HG02642 (cell line): ENCODE measurements at regions not wholly inside any gene's neighbourhood (a gene's known extent, or its start where the extent isn't known, plus 50 kb on each side); places are given as distances from the start of the nearest gene placed in this dataset.
"Not testable (repeated sequence)": the region's sequence is repeated elsewhere in the genome, so short reads cannot be mapped to it uniquely, and the experiment has no call there.

Source experiments
- ATAC-seq: cut with Tn5 transposase; IDR thresholded peaks from one replicate; pipeline ENCODE4 v1.9.1; 2021; ENCODE audit warnings: mild to moderate bottlenecking; ENCODE audit not compliant: unreplicated experiment, poor library complexity

- no peak for ATAC-seq
These were observed 311.7 kb upstream of the HTR2C start for GRCh38 chrX:114272096-114272686.

GRCh38 chrX:114270371-114270770 lies 313.5 kb upstream of the HTR2C start:
- not testable (repeated sequence) for ATAC-seq

- ATAC-seq, result no peak
These were observed 315.2 kb upstream of the HTR2C start for GRCh38 chrX:114268643-114269042.

GRCh38 chrX:114267142-114267541 lies 316.7 kb upstream of the HTR2C start:
- ATAC-seq, result no peak

- ATAC-seq, result no peak
These were observed 331.7 kb upstream of the HTR2C start for GRCh38 chrX:114252186-114252585.

GRCh38 chrX:114251575-114251974 lies 332.3 kb upstream of the HTR2C start:
- no peak for ATAC-seq

- no peak for ATAC-seq
These were observed 362.4 kb upstream of the HTR2C start for GRCh38 chrX:114221445-114221844.

GRCh38 chrX:114210879-114211278 lies 373.0 kb upstream of the HTR2C start:
- ATAC-seq, result no peak

GRCh38 chrX:114201622-114202021 lies 382.3 kb upstream of the HTR2C start:
- no peak for ATAC-seq

GRCh38 chrX:114181195-114181594 lies 402.7 kb upstream of the HTR2C start:
- no peak for ATAC-seq

- no peak for ATAC-seq
These were observed 405.8 kb upstream of the HTR2C start for GRCh38 chrX:114178126-114178525.

- not testable (repeated sequence) for ATAC-seq
These were observed 416.6 kb upstream of the HTR2C start for GRCh38 chrX:114167276-114167675.

GRCh38 chrX:114166601-114167000 lies 417.3 kb upstream of the HTR2C start:
- no peak for ATAC-seq

GRCh38 chrX:114165537-114165936 lies 418.3 kb upstream of the HTR2C start:
- ATAC-seq, result no peak

- ATAC-seq, result no peak
These were observed 421.7 kb upstream of the HTR2C start for GRCh38 chrX:114162068-114162735.

GRCh38 chrX:114152801-114153200 lies 431.1 kb upstream of the HTR2C start:
- no peak for ATAC-seq

- no peak for ATAC-seq
These were observed 431.8 kb upstream of the HTR2C start for GRCh38 chrX:114152130-114152529.

- no peak for ATAC-seq
These were observed 449.4 kb upstream of the HTR2C start for GRCh38 chrX:114134465-114134864.

GRCh38 chrX:114127411-114128025 lies 456.4 kb upstream of the HTR2C start:
- no peak for ATAC-seq

GRCh38 chrX:114127005-114127404 lies 456.9 kb upstream of the HTR2C start:
- no peak for ATAC-seq

- no peak for ATAC-seq
These were observed 482.8 kb upstream of the HTR2C start for GRCh38 chrX:114101081-114101480.

- no peak for ATAC-seq
These were observed 486.0 kb upstream of the HTR2C start for GRCh38 chrX:114097866-114098265.
